ENCODE measurements at regions not wholly inside any gene's neighbourhood (a gene's known extent, or its start where the extent isn't known, plus 50 kb on each side); places are given as distances from the start of the nearest gene placed in this dataset.

- Histone ChIP-seq H3K4me1 (replicated peaks in 1 of 2; ENCODE audit: control insufficient read depth in 2 of 2, insufficient read depth in 2 of 2, low read length in 2 of 2) (no peaks in the 10 kb centered on the region), H3K79me2 (ENCODE audit: control insufficient read depth, insufficient read depth, low read length) (no peaks in the 10 kb centered on the region), H3K4me3 (no peak overlapping the region), H3K27me3 (ENCODE audit: control insufficient read depth in 2 of 2, insufficient read depth in 2 of 2, low read length in 2 of 2) (0 out of 5 replicates have a peak, but pooled peaks cover 0 to 3% of the 10 kb centered on the region in 2 experiments), H3K27ac (ENCODE audit: extremely low read depth, low read depth, low read length) (no peak overlapping the region), H3K9ac (ENCODE audit: insufficient read depth in 1 of 2, low read depth in 2 of 2, low read length in 2 of 2) (no peak overlapping the region), H3K9me3 (replicated peaks; ENCODE audit: control insufficient read depth, insufficient read depth, low read depth, low read length) (no peaks in the 10 kb centered on the region), H3K4me2 (ENCODE audit: insufficient read depth, low read length) (no peak overlapping the region), H3K9me1 (ENCODE audit: control insufficient read depth, insufficient read depth, low read length) (no peaks in the 10 kb centered on the region), H3K36me3 (ENCODE audit: control insufficient read depth, insufficient read depth, low read length) (no peaks in the 10 kb centered on the region), H4K20me1 (replicated peaks; ENCODE audit: control insufficient read depth, insufficient read depth, low read length) (no peaks in the 10 kb centered on the region), H2AFZ (ENCODE audit: low read depth, low read length) (no peak overlapping the region)
- in situ Hi-C loops (cut with MboI): no loop called here
- ChIA-PET POLR2A (no interaction called here), CTCF (ENCODE audit: low intra/inter-chr PET ratio) (no interaction called here)
- intact Hi-C loops (cut with micrococcal nuclease): no loop called here
- WGBS (ENCODE audit: insufficient coverage, low coverage, missing lambda C conversion rate): 3% methylated on average over 3 of the region's 3 CpGs
- ATAC-seq (no peak), DNase-seq (ENCODE audit: extremely low read depth in 1 of 4, low spot score in 3 of 4) (no peak), FAIRE-seq (no peak)
- TF ChIP-seq STAT5B (CRISPR knock-in tag; IDR thresholded peaks at IDR 0.05) (no peak), KAT7 (CRISPR knock-in tag; IDR thresholded peaks at IDR 0.05; ENCODE audit: borderline replicate concordance) (no peak), PTRF (tag; IDR thresholded peaks at IDR 0.05) (no peak), ZNF778 (CRISPR knock-in tag; IDR thresholded peaks at IDR 0.05) (no peak)
- BruUV-seq (replicated peaks): no TSS peak
Measured at GRCh38 chr1:68307378-68307787, 75.1 kb upstream of the WLS start.

- CTCF ChIA-PET (ENCODE audit: low intra/inter-chr PET ratio): no interaction called here
- TF ChIP-seq ZNF76 (CRISPR knock-in tag; IDR thresholded peaks at IDR 0.05; ENCODE audit: borderline replicate concordance) (no peak), COPS2 (conservative IDR thresholded peaks at IDR 0.05) (no peak), ZNF57 (CRISPR knock-in tag; IDR thresholded peaks at IDR 0.05) (no peak), TRIM28 (IDR thresholded peaks at IDR 0.05) (no peak), HOMEZ (CRISPR knock-in tag; IDR thresholded peaks at IDR 0.05) (no peak), NRF1 (conservative IDR thresholded peaks at IDR 0.05 in 1 of 2, IDR thresholded peaks at IDR 0.05 in 1 of 2) (no peak), FOXJ3 (CRISPR knock-in tag; IDR thresholded peaks at IDR 0.05) (no peak), ZNF655 (CRISPR knock-in tag; IDR thresholded peaks at IDR 0.05) (no peak), ZFP36 (IDR thresholded peaks at IDR 0.05; ENCODE audit: low read depth, low read length, partially characterized antibody) (no peak), CBX1 (IDR thresholded peaks at IDR 0.05; ENCODE audit: low read depth) (no peak), BMI1 (IDR thresholded peaks at IDR 0.05; ENCODE audit: low read length) (no peak)
- Histone ChIP-seq H3K79me2 (ENCODE audit: control insufficient read depth, insufficient read depth, low read length) (no peaks in the 10 kb centered on the region), H3K36me3 (ENCODE audit: control insufficient read depth, insufficient read depth, low read length) (no peaks in the 10 kb centered on the region), H2AFZ (ENCODE audit: low read depth, low read length) (no peak overlapping the region), H3K4me2 (ENCODE audit: insufficient read depth, low read length) (no peak overlapping the region), H3K9ac (ENCODE audit: insufficient read depth in 1 of 2, low read depth in 2 of 2, low read length in 2 of 2) (no peak overlapping the region), H3K9me3 (replicated peaks; ENCODE audit: control insufficient read depth, insufficient read depth, low read depth, low read length) (no peaks in the 10 kb centered on the region), H4K20me1 (replicated peaks; ENCODE audit: control insufficient read depth, insufficient read depth, low read length) (no peaks in the 10 kb centered on the region), H3K4me3 (no peak overlapping the region), H3K9me1 (ENCODE audit: control insufficient read depth, insufficient read depth, low read length) (no peaks in the 10 kb centered on the region), H3K27me3 (ENCODE audit: control insufficient read depth in 2 of 2, insufficient read depth in 2 of 2, low read length in 2 of 2) (no peaks in the 10 kb centered on the region), H3K4me1 (replicated peaks in 1 of 2; ENCODE audit: control insufficient read depth in 2 of 2, insufficient read depth in 2 of 2, low read length in 2 of 2) (no peaks in the 10 kb centered on the region), H3K27ac (ENCODE audit: extremely low read depth, low read depth, low read length) (no peak overlapping the region)
- FAIRE-seq (no peak), ATAC-seq (no peak), DNase-seq (ENCODE audit: extremely low read depth in 1 of 4, low spot score in 3 of 4) (no peak)
- in situ Hi-C loops (cut with MboI): no loop called here
- no TSS peak for BruUV-seq (replicated peaks)
- intact Hi-C loops (cut with micrococcal nuclease): no loop called here
- POLR2A ChIA-PET: no interaction called here
- 2% methylated on average over 2 of the region's 2 CpGs for WGBS (ENCODE audit: insufficient coverage, low coverage, missing lambda C conversion rate)
Measured at GRCh38 chr1:68301471-68302001, 69.2 kb upstream of the WLS start.
